Fibroblast of lung (primary cell): ENCODE measurements at regions not wholly inside any gene's neighbourhood (a gene's known extent, or its start where the extent isn't known, plus 50 kb on each side); places are given as distances from the start of the nearest gene placed in this dataset.

Source experiments
- DNase-seq, 2 donors: peaks; one replicate each; pipeline versions ENCODE4 v3.0.0 to v3.0.0-alpha.2; 2010; ENCODE audit warnings: low read depth in 2 of 2
- H2AFZ ChIP-seq: 2 replicates; pipeline ENCODE4 v1.5.1; 2012; ENCODE audit warnings: low read length, control low read depth, inconsistent platforms
- H3K27ac ChIP-seq: 2 replicates; pipeline ENCODE4 v1.5.1; 2011; ENCODE audit warnings: low read length, control low read depth; ENCODE audit not compliant: insufficient read depth
- H3K27me3 ChIP-seq: 2 replicates; pipeline ENCODE4 v1.5.1; 2011; ENCODE audit warnings: mild to moderate bottlenecking, low read length; ENCODE audit not compliant: control insufficient read depth, insufficient read depth
- H3K36me3 ChIP-seq: 2 replicates; pipeline ENCODE4 v1.5.1; 2011; ENCODE audit warnings: low read length; ENCODE audit not compliant: control insufficient read depth, insufficient read depth
- H3K4me1 ChIP-seq: 2 replicates; pipeline ENCODE4 v1.5.1; 2011; ENCODE audit warnings: low read length; ENCODE audit not compliant: control insufficient read depth, insufficient read depth; ENCODE audit errors: extremely low read depth
- H3K4me2 ChIP-seq: 2 replicates; pipeline ENCODE4 v1.5.1; 2011; ENCODE audit warnings: low read length, control low read depth; ENCODE audit not compliant: insufficient read depth; ENCODE audit errors: extremely low read depth
- H3K4me3 ChIP-seq, 4 experiments: fragments of 200-600 bp in 1 of 4; sonication (generic) in 1 of 4; replicated peaks in 1 of 4; 2 replicates each; pipeline ENCODE4 v1.5.1; 2011 to 2016; ENCODE audit warnings: low read length in 4 of 4, low read depth in 3 of 4, mild to moderate bottlenecking in 3 of 4, control low read depth in 2 of 4, inconsistent platforms in 1 of 4, mixed read lengths in 1 of 4; ENCODE audit not compliant: insufficient read depth in 1 of 4; ENCODE audit errors: control extremely low read depth in 1 of 4
- H3K79me2 ChIP-seq: 2 replicates; pipeline ENCODE4 v1.5.1; 2012; ENCODE audit warnings: mild to moderate bottlenecking, low read length, inconsistent platforms; ENCODE audit not compliant: control insufficient read depth, insufficient read depth
- H3K9ac ChIP-seq: 2 replicates; pipeline ENCODE4 v1.5.1; 2011; ENCODE audit warnings: mild to moderate bottlenecking, low read length, control low read depth; ENCODE audit not compliant: insufficient read depth
- H3K9me3 ChIP-seq: 2 replicates; pipeline ENCODE4 v1.5.1; 2012; ENCODE audit warnings: low read depth, low read length; ENCODE audit not compliant: control insufficient read depth, insufficient read depth
- H4K20me1 ChIP-seq: 2 replicates; pipeline ENCODE4 v1.5.1; 2011; ENCODE audit warnings: low read length; ENCODE audit not compliant: control insufficient read depth, insufficient read depth; ENCODE audit errors: extremely low read depth
- CTCF ChIP-seq, 2 donors: IDR thresholded peaks in 1 of 2; conservative IDR thresholded peaks in 1 of 2; 1 replicate in 1 of 2; 2 replicates in 1 of 2; pipeline ENCODE4 v1.5.1; 2011 to 2012; ENCODE audit warnings: low read length in 2 of 2, control low read depth in 1 of 2, inconsistent platforms in 1 of 2, low read depth in 1 of 2, mild to moderate bottlenecking in 1 of 2
- EZH2 ChIP-seq: IDR thresholded peaks from 2 replicates; pipeline ENCODE4 v1.5.1; 2012; ENCODE audit warnings: low read length, control low read depth, mild to moderate bottlenecking; ENCODE audit errors: missing control alignments

- TF ChIP-seq EZH2: no peak
- H3K4me2 ChIP-seq: no peak overlapping the region
- H3K27me3 ChIP-seq: no peaks in the 10 kb centered on the region
- no peak overlapping the region for H3K4me3 ChIP-seq
- no peak overlapping the region for H2AFZ ChIP-seq
- no peak for DNase-seq
- H3K9ac ChIP-seq: no peak overlapping the region
- no peaks in the 10 kb centered on the region for H3K9me3 ChIP-seq
- H4K20me1 ChIP-seq: no peaks in the 10 kb centered on the region
- H3K4me1 ChIP-seq: no peaks in the 10 kb centered on the region
- no peak overlapping the region for H3K27ac ChIP-seq
- H3K36me3 ChIP-seq: no peaks in the 10 kb centered on the region
- no peaks in the 10 kb centered on the region for H3K79me2 ChIP-seq
Measured at GRCh38 chr14:101199028-101199770, 295.7 kb upstream of the RTL1 start.

- no peak for DNase-seq
- H3K79me2 ChIP-seq: no peaks in the 10 kb centered on the region
- H3K9me3 ChIP-seq: no peaks in the 10 kb centered on the region
- no peaks in the 10 kb centered on the region for H4K20me1 ChIP-seq
- no peak overlapping the region for H2AFZ ChIP-seq
- TF ChIP-seq EZH2: no peak
- TF ChIP-seq CTCF (conservative IDR thresholded peaks at IDR 0.05 in 1 of 2, IDR thresholded peaks at IDR 0.05 in 1 of 2; ENCODE audit: low read depth in 1 of 2, low read length in 2 of 2): no peak
- H3K4me1 ChIP-seq: no peaks in the 10 kb centered on the region
- H3K27me3 ChIP-seq: no peaks in the 10 kb centered on the region
- H3K4me2 ChIP-seq: no peak overlapping the region
- no peak overlapping the region for H3K9ac ChIP-seq
- H3K4me3 ChIP-seq: no peak overlapping the region
- no peaks in the 10 kb centered on the region for H3K36me3 ChIP-seq
- no peak overlapping the region for H3K27ac ChIP-seq
Measured at GRCh38 chr14:101200008-101200649, 296.6 kb upstream of the RTL1 start.

GRCh38 chr14:101200650-101201516 lies 297.4 kb upstream of the RTL1 start:
- TF ChIP-seq EZH2 (no peak), CTCF (conservative IDR thresholded peaks at IDR 0.05 in 1 of 2, IDR thresholded peaks at IDR 0.05 in 1 of 2; ENCODE audit: low read depth in 1 of 2, low read length in 2 of 2) (no peak)
- Histone ChIP-seq H3K9ac (no peak overlapping the region), H3K4me2 (no peak overlapping the region), H2AFZ (no peak overlapping the region), H3K9me3 (no peaks in the 10 kb centered on the region), H4K20me1 (no peaks in the 10 kb centered on the region), H3K36me3 (no peaks in the 10 kb centered on the region), H3K4me1 (no peaks in the 10 kb centered on the region), H3K79me2 (no peaks in the 10 kb centered on the region), H3K27me3 (no peaks in the 10 kb centered on the region), H3K27ac (no peak overlapping the region), H3K4me3 (no peak overlapping the region)
- no peak for DNase-seq
